ENCODE measurements at regions not wholly inside any gene's neighbourhood (a gene's known extent, or its start where the extent isn't known, plus 50 kb on each side); places are given as distances from the start of the nearest gene placed in this dataset.
"Not testable (repeated sequence)": the region's sequence is repeated elsewhere in the genome, so short reads cannot be mapped to it uniquely, and the experiment has no call there.

DNA sequence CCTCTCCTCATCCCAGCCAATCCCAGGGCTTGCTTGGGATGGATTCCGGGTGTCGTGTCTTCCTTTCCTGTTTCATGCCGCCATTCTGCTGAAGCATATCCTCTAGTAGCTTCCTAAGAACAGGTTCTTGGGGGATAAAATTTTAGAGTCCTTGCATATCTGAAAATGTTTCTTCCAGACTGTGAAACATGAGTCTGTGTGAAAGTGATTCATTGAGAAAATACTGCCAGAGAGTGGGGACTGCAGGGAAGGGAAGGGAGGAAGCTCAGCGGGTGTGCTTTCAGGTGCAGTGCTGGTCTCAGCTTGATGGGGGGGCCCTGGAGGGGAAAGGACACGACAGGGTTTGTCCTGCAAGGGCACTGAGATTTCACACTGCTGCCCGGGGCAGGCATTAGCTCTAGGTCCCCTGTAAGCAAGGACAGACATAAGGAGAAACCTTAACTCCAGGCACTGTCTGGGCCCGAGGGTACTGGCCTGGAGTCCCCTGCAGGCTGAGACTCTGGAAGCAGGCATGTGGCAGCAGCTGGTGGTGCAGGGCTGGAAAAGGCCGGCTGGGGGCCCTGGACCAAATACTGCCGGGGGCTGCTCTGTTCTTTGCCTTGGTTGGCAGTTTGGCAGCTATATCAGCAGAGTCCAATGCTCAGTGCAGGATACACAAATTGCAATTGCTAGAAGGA is 97.6 kb upstream of the HS6ST1 start:
- no peak for DNase-seq

DNA sequence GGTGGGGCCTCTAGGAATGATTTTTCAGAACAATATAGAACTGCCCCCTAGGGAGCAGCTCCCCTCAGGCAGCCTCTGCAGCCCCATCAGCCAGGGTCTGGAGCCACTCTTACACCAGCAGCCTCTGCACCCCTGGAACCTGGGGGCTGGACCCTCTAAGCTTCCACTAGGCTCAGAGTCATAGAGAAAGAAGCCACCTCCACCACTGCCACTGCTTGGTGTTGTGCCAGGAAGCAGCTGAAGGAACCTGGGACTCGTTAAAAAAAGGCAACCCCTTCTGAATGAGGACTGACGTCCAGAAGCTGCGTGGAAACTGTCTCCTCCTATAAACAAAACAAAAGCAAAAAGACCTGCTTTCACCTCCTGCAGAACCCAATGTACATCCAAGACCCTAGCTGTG is 98.1 kb upstream of the HS6ST1 start:
- DNase-seq: no peak

DNA sequence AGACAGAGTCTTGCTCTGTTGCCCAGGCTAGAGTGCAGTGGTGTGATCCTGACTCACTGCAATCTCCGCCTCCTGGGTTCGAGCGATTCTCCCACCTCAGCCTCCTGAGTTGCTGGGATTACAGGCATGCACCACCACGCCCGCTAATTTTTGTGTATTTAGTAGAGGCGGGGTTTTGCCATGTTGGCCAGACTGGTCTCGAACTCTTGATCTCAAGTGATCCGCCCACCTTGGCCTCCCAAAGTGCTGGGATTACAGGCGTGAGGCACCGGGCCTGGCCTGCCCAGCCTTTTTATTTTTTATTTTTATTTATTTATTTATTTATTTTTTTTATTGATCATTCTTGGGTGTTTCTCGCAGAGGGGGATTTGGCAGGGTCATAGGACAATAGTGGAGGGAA is 98.6 kb upstream of the HS6ST1 start:
- DNase-seq: not testable (repeated sequence)

DNA sequence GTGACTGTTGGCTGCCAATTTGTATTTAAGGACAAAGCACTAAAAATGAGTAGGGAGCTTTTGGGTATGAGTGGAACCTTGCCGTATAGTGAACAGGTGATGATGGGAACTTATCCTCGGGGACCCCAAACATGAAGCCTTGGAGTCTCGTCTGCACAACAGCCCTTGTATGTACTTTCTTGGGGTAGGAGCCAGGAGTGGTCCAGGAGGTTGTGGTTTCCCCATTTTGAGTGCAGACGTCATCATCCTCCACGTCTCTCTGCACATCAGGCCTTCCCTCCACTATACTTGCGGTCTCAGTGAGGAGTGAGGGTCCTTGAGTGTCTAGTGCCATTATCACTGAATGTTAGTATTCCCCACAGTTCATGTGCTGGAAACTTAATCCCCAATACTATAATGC is 101.5 kb upstream of the HS6ST1 start:
- no peak for DNase-seq

DNA sequence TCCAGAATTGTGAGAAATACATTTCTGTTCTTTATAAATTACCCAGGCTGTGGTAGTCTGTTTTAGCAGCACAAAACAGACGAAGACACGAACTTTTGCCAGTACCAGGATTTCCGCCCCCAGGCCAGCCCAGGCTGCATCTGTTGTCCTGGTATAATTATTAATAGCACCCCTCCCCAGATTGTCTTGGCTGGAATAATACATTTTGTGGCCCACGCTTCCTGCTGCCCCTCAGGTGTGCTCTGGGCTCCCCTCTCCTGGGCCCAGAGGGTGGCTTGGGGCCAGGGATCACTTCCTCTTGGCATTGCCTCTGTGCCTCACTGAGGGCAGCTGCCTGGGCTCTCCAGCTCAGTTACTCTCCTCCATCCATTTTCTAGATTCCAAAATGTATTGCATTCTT is 102.1 kb upstream of the HS6ST1 start:
- no peak for DNase-seq

DNA sequence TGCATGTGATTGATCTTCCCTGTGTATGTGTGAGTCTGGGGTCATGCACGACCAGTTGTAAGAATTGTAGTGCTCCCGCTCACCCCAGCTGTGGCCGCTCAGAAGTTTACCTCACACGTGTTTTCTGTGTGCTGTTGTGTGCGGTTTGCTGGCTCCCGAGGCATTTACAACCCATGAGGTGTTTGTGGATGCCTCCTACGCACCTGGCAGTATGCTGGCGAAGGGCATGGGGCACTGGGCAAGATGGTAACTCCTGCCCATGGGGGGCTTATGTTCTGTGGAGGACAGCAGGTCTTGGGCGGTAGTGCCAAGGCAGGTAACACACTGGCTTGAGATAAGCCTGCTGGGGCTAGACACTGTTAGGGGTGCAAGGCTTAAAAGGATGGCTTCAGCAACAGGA is 102.6 kb upstream of the HS6ST1 start:
- no peak for DNase-seq

DNA sequence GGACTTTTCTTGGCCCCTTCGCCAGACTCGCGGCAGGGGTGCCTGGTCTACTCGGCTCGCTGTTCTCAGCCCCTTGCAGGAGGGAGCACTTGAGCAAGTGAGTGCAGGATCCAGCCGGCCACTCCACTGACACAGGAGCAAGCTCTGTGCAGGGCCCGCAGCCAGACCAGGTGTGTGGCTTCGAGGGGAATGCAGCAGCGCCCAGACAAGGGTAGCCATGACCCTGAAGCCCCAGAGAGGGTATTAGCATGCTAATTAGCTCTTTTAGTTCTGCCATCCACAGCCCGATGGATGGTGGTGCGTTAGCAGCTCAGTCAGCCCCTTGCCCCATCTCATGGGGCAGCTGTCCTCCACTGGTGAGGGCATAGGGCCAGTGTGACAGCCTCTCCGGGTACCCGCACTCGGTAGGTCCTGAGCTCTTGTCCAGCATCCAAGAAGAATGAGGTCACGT is 103.2 kb upstream of the HS6ST1 start:
- no peak for DNase-seq

GRCh38 chr2:128422571-128422970 is 103.9 kb upstream of the HS6ST1 start:
- no peak for DNase-seq

DNA sequence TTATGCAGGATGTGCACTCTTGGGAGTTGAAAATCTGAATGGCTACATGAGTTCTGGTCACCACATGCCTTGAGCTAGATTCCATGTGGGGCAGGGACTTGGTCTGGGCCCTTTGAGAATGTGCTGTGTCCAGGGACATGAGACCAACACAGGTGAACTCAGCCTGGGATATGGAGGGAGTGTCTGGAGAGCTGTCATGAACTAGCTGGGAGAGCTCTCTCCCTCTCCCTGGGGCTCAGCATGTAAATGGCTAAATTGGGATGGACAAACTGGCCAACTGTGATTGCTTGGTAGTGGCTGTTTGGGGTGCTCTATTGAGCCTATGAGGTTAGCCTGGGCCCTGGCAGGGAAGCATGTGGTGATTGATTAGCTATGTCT is 105.1 kb upstream of the HS6ST1 start:
- DNase-seq: no peak

DNA sequence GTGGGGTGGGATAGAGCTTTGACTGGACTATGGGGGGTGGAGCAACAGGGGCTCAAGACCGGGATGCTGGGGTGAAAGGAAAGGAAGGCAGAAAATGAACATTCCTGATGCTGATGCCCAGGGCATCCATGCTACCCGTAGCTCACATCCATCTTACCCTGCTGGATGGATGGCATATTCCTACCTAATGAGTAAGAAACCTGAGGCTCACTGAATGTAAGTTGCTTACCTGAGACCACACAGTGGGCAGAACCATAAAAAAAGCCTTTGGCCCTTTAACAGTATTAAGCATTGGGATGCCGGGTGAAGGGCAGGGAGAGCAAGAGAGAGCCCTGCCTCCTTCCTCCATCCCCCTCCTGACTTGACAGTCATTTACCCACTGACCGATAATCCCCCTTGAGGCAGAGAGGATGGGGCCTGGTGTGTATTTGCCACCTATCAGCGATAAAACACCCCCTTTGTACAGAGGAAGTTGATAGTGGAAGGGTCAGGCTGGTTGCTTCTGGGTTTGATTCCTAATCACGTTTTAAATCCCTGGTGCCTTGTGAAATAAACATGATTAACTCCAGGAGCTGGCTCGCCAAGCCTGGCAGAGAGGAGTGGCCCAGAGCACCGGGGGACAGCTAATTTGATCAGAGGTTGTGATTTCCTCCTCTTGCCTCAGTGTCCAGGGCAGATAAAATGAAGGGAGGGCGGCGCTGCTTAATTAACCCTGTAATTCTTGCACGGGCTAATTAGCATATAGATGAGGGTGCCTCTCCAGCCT is 105.9 kb upstream of the HS6ST1 start:
- no peak for DNase-seq

DNA sequence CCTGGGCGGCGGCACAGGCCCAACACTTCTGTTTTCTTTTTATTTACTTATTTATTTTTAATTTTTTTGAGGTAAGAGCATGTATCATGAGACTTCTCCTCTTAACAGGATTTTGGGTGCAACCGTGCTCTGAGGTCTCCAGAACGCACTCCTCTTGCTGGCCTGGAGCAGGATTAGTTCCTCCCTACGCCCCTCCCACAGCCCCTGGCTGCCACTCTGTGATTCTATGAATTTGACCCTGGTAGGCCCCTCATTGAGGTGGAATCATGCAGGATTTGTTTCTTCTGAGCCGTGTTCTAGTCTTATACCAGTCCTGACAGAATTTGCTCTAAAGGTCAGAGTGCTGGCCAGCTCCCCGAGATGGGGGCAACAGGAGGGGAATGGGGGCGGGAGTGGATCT is 106.5 kb upstream of the HS6ST1 start:
- DNase-seq: no peak

GRCh38 chr2:128425731-128426620 is 107.3 kb upstream of the HS6ST1 start:
- DNase-seq: no peak

DNA sequence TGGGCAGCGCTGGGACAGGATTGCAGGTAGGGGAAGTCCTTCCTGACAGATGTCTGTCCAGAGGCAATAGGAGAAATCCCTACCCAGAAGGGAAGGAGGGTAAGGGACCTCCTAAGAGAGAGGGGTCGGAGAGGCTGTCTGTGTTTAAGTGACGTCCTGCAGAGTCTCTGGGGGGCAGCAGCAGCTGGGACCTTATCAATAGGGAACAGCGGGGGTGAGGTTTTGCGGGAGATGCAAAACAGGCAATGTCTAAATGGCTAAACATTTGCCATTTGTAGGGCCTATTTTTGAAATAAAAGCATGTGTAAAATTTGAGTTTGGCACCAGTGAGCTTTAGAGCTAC is 108.7 kb upstream of the HS6ST1 start:
- DNase-seq: no peak

GRCh38 chr2:128428415-128428814 is 109.7 kb upstream of the HS6ST1 start:
- DNase-seq: no peak

DNA sequence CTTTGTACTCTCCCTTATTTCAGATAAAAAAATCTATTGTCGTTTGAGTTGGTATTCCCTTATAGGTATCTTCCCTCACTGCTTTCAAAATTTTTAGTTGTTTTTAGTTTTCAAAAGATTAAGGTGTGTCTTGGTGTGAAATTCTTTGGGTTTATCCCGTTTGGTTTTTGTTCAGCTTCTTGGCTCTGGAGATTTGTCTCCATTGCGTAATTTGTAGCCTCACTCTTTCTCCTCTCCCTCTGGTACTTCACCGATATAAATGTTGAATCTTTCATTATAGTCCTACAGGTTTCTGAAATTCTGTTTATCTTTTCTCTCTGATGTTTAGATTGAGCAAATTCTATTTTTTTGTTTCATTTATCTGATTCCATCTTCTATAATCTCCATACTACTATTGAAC is 113.8 kb upstream of the HS6ST1 start:
- no peak for DNase-seq

DNA sequence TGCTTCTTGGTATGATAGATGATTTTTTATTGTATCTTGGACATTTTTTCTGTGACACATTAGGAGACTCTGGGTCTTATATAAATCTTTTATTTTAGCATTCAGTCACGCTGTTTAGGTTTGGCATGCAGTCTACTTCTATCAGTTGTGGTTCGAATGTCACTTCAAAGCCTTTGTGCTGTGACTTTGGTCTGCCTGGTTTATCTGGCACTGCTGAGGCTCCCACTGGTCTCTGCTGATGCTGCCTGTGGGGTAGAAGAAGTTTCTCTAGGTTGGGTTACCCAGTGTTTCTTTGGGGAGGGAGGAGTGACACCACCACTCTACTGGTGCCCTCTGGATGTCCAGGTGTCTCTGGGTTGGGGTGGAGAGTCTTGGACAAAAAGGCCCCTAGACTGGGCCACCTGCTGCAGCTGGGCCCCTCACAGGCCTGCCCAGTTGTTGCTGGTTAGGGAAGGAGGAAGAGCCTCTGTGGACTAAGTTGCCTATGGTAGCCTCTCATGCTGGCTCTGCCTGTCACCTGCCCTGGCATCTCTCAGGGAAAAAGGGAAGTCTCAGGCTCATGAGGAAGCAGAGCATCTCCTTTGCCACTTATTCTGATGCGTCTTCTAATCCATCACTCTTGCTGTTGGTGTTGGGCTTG is 115.4 kb upstream of the HS6ST1 start:
- DNase-seq: no peak

DNA sequence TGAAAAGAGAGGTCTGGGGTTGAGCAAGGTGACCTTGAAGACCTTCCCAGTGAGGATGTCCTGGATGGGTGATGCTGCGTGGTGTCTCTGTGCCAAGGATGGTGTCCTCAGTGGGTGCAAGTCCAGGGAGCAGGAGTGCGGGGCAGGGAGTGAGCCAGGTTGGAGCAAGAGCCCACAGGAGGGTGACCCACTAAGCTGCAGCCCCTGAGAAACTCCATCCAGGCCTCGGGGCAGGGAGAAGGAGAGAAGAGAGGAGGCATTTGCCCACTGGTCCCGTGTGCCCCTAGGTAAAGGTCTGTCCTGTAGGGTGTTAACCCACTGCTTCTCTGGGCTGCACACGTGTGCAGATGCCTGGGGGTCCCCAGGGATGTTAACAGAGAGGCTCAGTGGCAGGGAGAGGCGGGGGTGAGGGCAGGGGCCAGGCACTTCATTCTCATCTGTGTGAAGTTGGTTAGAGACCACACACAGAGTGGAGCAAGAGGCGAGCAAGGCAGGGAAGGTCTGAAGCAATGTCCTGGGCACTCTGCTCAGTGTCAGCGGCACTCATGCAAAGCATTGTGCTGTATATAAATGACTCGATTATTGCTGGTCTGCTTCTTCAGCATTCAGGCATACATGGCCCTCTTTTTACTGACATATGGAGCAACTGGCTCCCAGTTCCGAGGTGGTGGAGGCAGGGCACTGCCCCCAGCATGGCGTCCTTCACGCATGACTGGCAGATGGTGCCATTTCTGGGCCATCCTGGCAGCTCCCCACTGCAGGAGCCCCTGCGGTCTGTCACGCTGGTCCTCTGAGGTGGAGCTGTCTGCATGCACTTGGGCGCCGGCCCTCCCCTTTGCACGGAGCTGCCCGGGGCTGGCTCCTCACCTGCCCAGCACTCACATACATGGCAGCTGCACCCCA is 117.2 kb upstream of the HS6ST1 start:
- no peak for DNase-seq

DNA sequence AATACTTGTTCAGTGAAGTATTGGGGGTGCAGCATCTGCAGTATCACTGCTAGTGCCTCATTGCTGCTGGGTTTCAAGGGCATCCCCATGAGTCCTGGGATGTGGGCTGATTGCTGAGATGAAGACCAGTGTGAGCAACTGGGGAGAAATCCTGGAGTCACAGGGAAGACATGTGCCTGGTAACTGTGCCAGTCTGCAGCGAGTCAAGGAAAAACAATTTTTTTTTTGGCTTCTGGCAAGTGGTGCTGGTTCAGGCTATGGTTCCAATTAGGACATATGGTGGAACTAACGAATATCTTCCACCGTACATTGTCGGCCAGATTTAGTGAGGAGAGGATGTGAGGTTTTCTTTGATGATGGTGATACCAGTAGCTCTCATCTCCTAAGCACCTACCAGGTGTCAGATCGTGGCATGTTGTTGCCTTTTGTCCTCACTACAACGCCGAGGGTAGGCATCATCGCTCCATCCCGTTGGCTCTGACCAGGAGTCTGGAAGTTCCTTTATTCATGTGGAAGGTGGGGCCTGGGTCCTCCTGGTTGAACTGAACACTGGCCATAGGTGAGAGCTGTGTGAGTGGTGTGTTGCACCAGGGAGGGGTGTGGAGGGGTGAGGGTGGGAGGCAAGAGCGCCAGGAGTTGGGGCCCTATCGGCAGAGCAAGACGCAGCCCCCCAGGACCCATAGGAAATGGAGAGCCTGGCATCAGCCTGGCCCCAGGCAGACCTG is 118.0 kb upstream of the HS6ST1 start:
- no peak for DNase-seq

DNA sequence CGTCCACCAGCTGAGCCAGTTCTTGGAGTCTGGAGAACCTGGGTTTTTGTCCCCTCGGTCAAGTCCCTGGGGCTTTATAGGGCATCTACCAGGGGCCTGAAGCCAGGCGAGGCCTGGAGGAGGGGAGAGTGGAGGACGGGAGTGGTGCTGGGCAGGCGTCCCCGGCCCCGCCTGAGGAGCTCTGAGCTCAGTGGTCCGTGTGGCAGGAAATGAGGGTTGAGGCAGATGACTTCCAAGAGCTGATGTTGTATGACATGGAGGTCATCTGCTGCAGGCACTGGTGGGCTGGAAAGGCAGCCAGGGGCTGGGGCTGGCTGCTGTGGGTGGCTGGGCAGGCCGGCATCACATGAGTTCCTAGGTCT is 118.5 kb upstream of the HS6ST1 start:
- DNase-seq: no peak

GRCh38 chr2:128438091-128438490 is 119.4 kb upstream of the HS6ST1 start:
- DNase-seq: no peak

GRCh38 chr2:128438586-128438985 is 119.9 kb upstream of the HS6ST1 start:
- DNase-seq: no peak
